K562 (cell line): ENCODE measurements at regions not wholly inside any gene's neighbourhood (a gene's known extent, or its start where the extent isn't known, plus 50 kb on each side); places are given as distances from the start of the nearest gene placed in this dataset.

ENCODE experiments used
- ATAC-seq: fragments of 200-7000 bp; cut with Tn5 transposase; 3 replicates; pipeline ENCODE4 v1.9.1; 2020; ENCODE audit warnings: moderate library complexity
- BruUV-seq: library from RNA; stranded (reverse); fragments of 400-500 nt; replicated peaks from 2 replicates; lab custom pipeline; 2021; lab: Mats Ljungman, UMichigan
- CTCF ChIA-PET: fragments of 300-600 bp; formaldehyde crosslinking; extraction: SDS; loops from one replicate; lab custom pipeline; 2021; ENCODE audit warnings: low intra/inter-chr PET ratio; lab: Yijun Ruan, JAX
- POLR2A ChIA-PET: fragments of 300-600, 350-650 bp; sonication (Branson Sonifier 250); formaldehyde crosslinking; extraction: SDS; loops from one replicate; lab custom pipeline; 2021; ENCODE audit warnings: antibody characterized with exemption, inconsistent platforms; lab: Yijun Ruan, JAX
- DNase-seq, 4 experiments: peaks; one replicate each; pipeline versions ENCODE4 v3.0.0 to v3.0.0-alpha.2; 2011 to 2018; ENCODE audit warnings: low spot score in 3 of 4, mixed read lengths in 3 of 4; ENCODE audit errors: extremely low read depth in 1 of 4
- FAIRE-seq: peaks from 2 replicates; lab custom pipeline; 2011; peaks lifted over from hg19 to GRCh38; lab: Jason Lieb, UNC
- H2AFZ ChIP-seq: 2 replicates; pipeline ENCODE4 v1.6.0; 2011; ENCODE audit warnings: low read depth, low read length, control low read depth, inconsistent platforms
- H3K27ac ChIP-seq: fragments of 200-600 bp; 3 replicates; pipeline ENCODE4 v1.8.0; 2011; ENCODE audit warnings: low read depth, mild to moderate bottlenecking, control low read depth, inconsistent platforms, low read length, moderate library complexity, mixed read lengths; ENCODE audit errors: extremely low read depth
- H3K27me3 ChIP-seq, 2 experiments: fragments of 300-600 bp in 1 of 2; 2 replicates in 1 of 2; 3 replicates in 1 of 2; pipeline versions ENCODE4 v1.6.0 to v1.8.0; 2011; ENCODE audit warnings: inconsistent platforms in 2 of 2, low read length in 2 of 2, mild to moderate bottlenecking in 1 of 2, mixed read lengths in 1 of 2, moderate library complexity in 1 of 2; ENCODE audit not compliant: control insufficient read depth in 2 of 2, insufficient read depth in 2 of 2
- H3K36me3 ChIP-seq: fragments of 300-600 bp; 3 replicates; pipeline ENCODE4 v1.8.0; 2011; ENCODE audit warnings: mild to moderate bottlenecking, low read length, inconsistent platforms; ENCODE audit not compliant: control insufficient read depth, insufficient read depth
- H3K4me1 ChIP-seq, 2 experiments: fragments of 200-600 bp in 1 of 2; replicated peaks in 1 of 2; 2 replicates in 1 of 2; 3 replicates in 1 of 2; pipeline versions ENCODE4 v1.5.1 to v1.8.0; 2011; ENCODE audit warnings: inconsistent platforms in 2 of 2, low read length in 2 of 2, mild to moderate bottlenecking in 1 of 2, mixed read lengths in 1 of 2, moderate library complexity in 1 of 2; ENCODE audit not compliant: control insufficient read depth in 2 of 2, insufficient read depth in 2 of 2
- H3K4me2 ChIP-seq: 2 replicates; pipeline ENCODE4 v1.6.1; 2011; ENCODE audit warnings: low read length, control low read depth, inconsistent platforms, mixed read lengths; ENCODE audit not compliant: insufficient read depth
- H3K4me3 ChIP-seq: fragments of 200-600 bp; sonication (generic), shearing (Covaris generic); 2 replicates; pipeline ENCODE4 v1.5.1; 2016; ENCODE audit warnings: control low read depth, inconsistent platforms
- H3K79me2 ChIP-seq: fragments of 200-600 bp; 3 replicates; pipeline ENCODE4 v1.8.0; 2011; ENCODE audit warnings: low read length, inconsistent platforms; ENCODE audit not compliant: control insufficient read depth, insufficient read depth
- H3K9ac ChIP-seq, 2 experiments: 2 replicates each; pipeline versions ENCODE4 v1.6.0 to v1.6.1; 2011; ENCODE audit warnings: low read depth in 2 of 2, low read length in 2 of 2, control low read depth in 1 of 2, inconsistent platforms in 1 of 2, mild to moderate bottlenecking in 1 of 2, mixed read lengths in 1 of 2; ENCODE audit not compliant: insufficient read depth in 1 of 2
- H3K9me1 ChIP-seq: one replicate; pipeline ENCODE4 v1.6.0; 2011; ENCODE audit warnings: inconsistent platforms, mild to moderate bottlenecking, low read length, moderate library complexity; ENCODE audit not compliant: control insufficient read depth, insufficient read depth
- H3K9me3 ChIP-seq: replicated peaks from 2 replicates; pipeline ENCODE4 v1.5.1; 2011; ENCODE audit warnings: low read depth, low read length, inconsistent platforms; ENCODE audit not compliant: control insufficient read depth, insufficient read depth
- H4K20me1 ChIP-seq: replicated peaks from 2 replicates; pipeline ENCODE4 v1.6.1; 2011; ENCODE audit warnings: low read length, inconsistent platforms, mixed read lengths; ENCODE audit not compliant: control insufficient read depth, insufficient read depth
- CBX3 ChIP-seq, 2 experiments: IDR thresholded peaks; 1 replicate in 1 of 2; 2 replicates in 1 of 2; pipeline ENCODE4 v1.6.1; 2012; ENCODE audit warnings: inconsistent platforms in 2 of 2, low read length in 2 of 2, borderline replicate concordance in 1 of 2, control low read depth in 1 of 2
- CEBPB ChIP-seq: fragments of 450-650 bp; IDR thresholded peaks from 2 replicates; pipeline ENCODE4 v1.6.1; 2016; ENCODE audit warnings: missing genetic modification characterization, missing compliant biosample characterization
- DACH1 ChIP-seq: fragments of 450-650 bp; IDR thresholded peaks from 2 replicates; pipeline ENCODE4 v1.6.1; 2018; ENCODE audit not compliant: partially characterized antibody
- MCM7 ChIP-seq, 2 experiments: fragments of 450-650 bp; IDR thresholded peaks; 2 replicates each; pipeline ENCODE4 v1.6.1; 2016 to 2018
- SIX5 ChIP-seq, 2 experiments: IDR thresholded peaks; 2 replicates each; pipeline ENCODE4 v1.6.1; 2011; ENCODE audit warnings: low read length in 2 of 2, borderline replicate concordance in 1 of 2, low read depth in 1 of 2, mild to moderate bottlenecking in 1 of 2, moderate library complexity in 1 of 2; ENCODE audit not compliant: insufficient read depth in 1 of 2
- WGBS: fragments of 100-300 bp; shearing (Covaris generic); methylation state at CpG from one replicate; pipeline ENCODE4 v1.1.6; 2016; ENCODE audit warnings: low coverage, mixed read lengths; ENCODE audit not compliant: insufficient coverage; ENCODE audit errors: missing lambda C conversion rate; 5-methylcytosine and 5-hydroxymethylcytosine counted together
- in situ Hi-C: fragments of 300-500 bp; cut with MboI; formaldehyde crosslinking; loops from 4 replicates; pipeline ENCODE4 v1.15.0; 2018; ENCODE audit warnings: inconsistent platforms, mixed read lengths
- intact Hi-C: fragments of 100-400 bp; cut with micrococcal nuclease; formaldehyde crosslinking; loops from 2 replicates; pipeline ENCODE4 v1.14.2; 2022

DNA sequence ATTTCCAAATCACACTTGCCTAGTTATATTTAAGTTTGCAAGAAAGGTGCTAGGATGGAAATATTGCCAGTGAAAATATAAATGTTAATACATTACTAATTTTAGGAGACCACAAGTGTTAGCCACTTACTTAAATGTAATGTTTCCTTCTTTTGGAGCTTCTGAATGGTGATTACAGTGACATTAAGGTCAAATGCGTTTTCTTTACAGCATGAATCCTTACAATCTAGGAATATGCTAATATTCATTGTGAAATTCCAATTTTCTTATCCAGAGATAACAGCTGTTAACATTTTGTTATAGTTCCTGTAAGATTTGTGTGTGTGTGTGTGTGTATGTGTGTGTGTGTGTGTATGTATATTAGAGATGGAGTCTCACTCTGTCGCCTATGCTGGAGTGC is 70.2 kb upstream of the NUDT6 start (continued):
- TF ChIP-seq SIX5 (IDR thresholded peaks at IDR 0.05; ENCODE audit: borderline replicate concordance in 1 of 2, insufficient read depth in 1 of 2, low read depth in 1 of 2, low read length in 2 of 2) (no peak), CEBPB (tag) (no peak)

- ChIA-PET CTCF (no interaction called here), POLR2A (no interaction called here)
- no peaks in the 10 kb centered on the region for H3K27me3 ChIP-seq
- H3K27ac ChIP-seq, result no peak overlapping the region
- no peak for ATAC-seq
- no peak overlapping the region for H3K9ac ChIP-seq
- no peaks in the 10 kb centered on the region for H3K9me3 ChIP-seq
- no peak for DNase-seq
- in situ Hi-C loops (no loop called here), intact Hi-C loops (no loop called here)
- H3K79me2 ChIP-seq, result 0 out of 3 replicates have a peak, but pooled peaks cover 7% of the 10 kb centered on the region
- FAIRE-seq, result no peak
- H2AFZ ChIP-seq, result no peak overlapping the region
- no TSS peak for BruUV-seq
- no peaks in the 10 kb centered on the region for H3K4me1 ChIP-seq
- no peaks in the 10 kb centered on the region for H4K20me1 ChIP-seq
- H3K36me3 ChIP-seq, result peaks cover 12% of the 10 kb centered on the region; the same call in 2 of the 3 replicates
- 56% methylated on average over 1 of the region's 1 CpG for WGBS
- no peak overlapping the region for H3K4me3 ChIP-seq
- H3K4me2 ChIP-seq, result no peak overlapping the region
- no peaks in the 10 kb centered on the region for H3K9me1 ChIP-seq
- TF ChIP-seq CBX3 (IDR thresholded peaks at IDR 0.05; ENCODE audit: borderline replicate concordance in 1 of 2, low read length in 2 of 2), result no peak
- peak in 1 of 2 experiments; percentile 42; a peak in 1 of 4 replicates for TF ChIP-seq MCM7 (IDR thresholded peaks at IDR 0.05)
- TF ChIP-seq DACH1, result peak; percentile 99
- TF ChIP-seq, all 486 proteins: peak for 2
Observed at GRCh38 chr4:122996350-122996749, 74.0 kb upstream of the NUDT6 start.
